Ramos (cell line): ENCODE measurements at regions not wholly inside any gene's neighbourhood (a gene's known extent, or its start where the extent isn't known, plus 50 kb on each side); places are given as distances from the start of the nearest gene placed in this dataset.
"Not testable (repeated sequence)": the region's sequence is repeated elsewhere in the genome, so short reads cannot be mapped to it uniquely, and the experiment has no call there.

Experiments
- in situ Hi-C: fragments of 300-500 bp; cut with MboI; formaldehyde crosslinking; loops from one replicate; pipeline ENCODE4 v1.14.3; 2022; ENCODE audit warnings: low sequenced_read_pairs; ENCODE audit not compliant: unreplicated experiment

DNA sequence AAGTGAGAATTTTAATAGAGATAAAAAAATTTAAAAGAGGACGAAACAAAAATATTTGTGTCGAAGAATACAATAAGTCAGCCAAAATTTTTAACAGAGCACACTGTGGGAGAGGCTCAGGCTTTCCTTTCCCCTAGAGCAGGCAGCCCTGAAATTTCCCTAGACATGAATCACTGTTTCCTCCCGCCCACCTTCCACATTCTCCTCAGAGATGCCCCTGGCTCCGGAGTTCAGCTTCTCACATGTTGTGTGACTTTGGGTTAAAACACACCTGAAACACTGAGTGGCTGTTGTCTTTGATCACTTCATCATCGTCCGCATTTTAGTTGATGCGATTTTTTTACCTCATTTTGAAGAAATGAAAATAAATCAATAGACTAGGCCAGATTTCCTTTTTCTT is 1183.8 kb downstream of the TMEM121 start:
- in situ Hi-C loops = loop anchor here (10.0 kb wide), 1 partner anchor 55 kb away; no protein-coding TSS in a partner anchor

DNA sequence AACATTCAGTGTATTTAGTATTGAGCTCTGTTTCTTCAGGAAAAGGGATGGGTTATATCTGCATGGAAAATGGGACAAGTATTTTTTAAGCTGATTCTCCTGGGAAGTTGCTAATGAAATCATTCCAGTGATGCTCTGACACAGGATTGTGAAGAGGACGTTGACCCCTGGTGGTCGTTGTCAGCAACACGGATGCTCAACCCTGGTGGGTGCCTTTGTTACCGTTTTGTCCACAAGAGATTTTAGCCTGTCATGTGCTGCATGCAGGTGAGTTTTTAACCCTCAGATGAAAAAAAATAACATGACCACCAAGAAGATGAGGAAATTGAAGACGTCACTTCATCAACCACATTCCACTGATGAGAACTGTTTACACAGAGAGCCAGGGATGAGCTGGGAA is 1186.1 kb downstream of the TMEM121 start:
- in situ Hi-C loops = loop anchor here (10.0 kb wide), 1 partner anchor 52 kb away; no protein-coding TSS in a partner anchor

DNA sequence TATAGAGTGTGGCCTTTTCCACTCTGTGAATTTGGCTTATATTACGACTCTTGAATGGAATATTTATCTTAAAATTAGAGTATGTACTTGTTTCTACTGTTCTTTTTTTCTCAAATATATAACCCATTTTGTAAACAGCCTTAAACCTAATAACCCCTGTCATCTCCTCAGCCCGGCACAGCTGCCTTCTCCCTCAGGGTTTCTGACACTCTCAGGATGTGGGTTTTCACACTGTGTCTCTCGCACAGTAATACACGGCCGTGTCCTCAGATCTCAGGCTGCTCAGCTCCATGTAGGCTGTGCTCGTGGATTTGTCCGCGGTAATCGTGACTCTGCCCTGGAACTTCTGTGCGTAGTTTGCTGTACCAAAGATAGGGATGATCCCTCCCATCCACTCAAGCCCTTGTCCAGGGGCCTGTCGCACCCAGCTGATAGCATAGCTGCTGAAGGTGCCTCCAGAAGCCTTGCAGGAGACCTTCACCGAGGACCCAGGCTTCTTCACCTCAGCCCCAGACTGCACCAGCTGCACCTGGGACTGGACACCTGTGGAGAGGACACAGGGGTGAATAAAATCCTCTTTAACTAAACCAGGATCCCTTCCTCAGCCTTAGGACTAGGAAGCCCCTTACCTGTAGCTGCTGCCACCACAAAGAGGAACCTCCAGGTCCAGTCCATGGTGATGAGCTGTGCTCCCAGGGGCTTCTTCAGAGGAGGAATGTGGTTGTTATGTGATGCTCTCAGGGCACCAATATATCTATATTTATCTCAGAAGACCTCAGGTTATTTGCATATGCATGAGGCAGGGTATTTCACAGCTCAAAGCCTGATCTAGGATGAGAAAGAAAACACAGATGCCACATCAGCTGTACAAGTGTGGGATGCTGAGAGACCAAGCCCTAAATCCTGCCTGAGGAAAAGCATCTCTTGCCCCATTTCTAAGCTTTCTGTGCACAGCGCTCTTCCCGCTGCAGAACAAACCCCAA is 1188.4 kb downstream of the TMEM121 start:
- in situ Hi-C loops = loop anchor here (10.0 kb wide), 1 partner anchor 50 kb away; no protein-coding TSS in a partner anchor

DNA sequence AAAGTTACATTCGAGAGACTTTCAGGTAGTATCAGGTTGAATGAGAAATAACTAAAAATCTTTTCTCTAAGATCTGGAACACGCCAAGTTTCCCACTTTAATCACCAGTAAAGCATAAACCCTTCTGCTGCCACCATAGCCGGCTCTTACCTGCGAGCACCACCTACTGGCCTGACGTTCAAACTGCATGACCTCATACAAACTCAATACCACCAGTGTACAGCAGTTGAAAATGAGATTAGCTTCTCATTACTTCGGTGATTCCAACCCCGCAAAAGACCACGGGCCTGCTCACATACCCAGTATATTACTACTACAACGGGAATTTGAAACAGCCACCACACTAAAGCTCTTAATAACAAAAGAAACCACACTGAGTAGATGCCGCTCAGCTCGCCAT is 1191.2 kb downstream of the TMEM121 start:
- in situ Hi-C loops = loop anchor here (10.0 kb wide), 1 partner anchor 47 kb away; no protein-coding TSS in a partner anchor

DNA sequence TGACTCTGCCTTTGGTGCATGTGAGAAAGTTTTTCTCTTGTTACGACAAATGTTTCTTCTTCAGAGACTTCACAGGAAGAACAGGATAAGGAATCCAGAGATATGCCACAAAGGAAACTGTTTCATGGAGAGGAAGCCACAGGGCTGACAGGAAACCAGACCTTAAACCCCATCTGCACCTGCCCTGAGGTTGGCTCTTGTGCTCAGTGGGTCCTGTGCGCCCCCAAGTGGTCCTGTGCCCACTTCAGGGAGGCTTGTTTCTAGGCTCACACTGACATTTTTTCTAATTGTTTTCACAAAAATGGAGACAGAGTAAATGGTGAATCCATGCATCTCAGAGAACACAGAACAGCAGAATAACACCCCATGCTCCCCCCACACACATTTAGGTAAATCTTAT is 1193.5 kb downstream of the TMEM121 start:
- in situ Hi-C loops = loop anchor here (10.0 kb wide), 1 partner anchor 45 kb away; no protein-coding TSS in a partner anchor

DNA sequence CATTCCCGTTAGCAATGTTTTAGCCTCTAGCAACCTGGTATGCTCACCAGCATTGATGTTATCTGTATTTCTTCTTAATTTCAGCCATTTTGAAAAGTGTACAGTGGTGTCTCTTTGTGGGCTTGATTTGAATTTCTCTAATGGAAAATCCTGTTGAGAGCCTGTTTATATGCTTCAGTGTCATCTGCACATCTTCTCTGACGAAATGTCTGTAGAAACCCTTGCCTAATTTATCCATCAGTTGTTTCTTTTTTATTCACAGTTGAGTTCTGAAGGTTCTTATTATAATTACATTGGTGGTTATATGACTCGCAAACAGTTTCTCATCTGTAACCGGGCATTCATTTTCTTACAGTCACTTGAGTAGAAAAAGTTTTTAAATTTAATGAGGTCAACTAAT is 1195.5 kb downstream of the TMEM121 start:
- in situ Hi-C loops = not testable (repeated sequence)

DNA sequence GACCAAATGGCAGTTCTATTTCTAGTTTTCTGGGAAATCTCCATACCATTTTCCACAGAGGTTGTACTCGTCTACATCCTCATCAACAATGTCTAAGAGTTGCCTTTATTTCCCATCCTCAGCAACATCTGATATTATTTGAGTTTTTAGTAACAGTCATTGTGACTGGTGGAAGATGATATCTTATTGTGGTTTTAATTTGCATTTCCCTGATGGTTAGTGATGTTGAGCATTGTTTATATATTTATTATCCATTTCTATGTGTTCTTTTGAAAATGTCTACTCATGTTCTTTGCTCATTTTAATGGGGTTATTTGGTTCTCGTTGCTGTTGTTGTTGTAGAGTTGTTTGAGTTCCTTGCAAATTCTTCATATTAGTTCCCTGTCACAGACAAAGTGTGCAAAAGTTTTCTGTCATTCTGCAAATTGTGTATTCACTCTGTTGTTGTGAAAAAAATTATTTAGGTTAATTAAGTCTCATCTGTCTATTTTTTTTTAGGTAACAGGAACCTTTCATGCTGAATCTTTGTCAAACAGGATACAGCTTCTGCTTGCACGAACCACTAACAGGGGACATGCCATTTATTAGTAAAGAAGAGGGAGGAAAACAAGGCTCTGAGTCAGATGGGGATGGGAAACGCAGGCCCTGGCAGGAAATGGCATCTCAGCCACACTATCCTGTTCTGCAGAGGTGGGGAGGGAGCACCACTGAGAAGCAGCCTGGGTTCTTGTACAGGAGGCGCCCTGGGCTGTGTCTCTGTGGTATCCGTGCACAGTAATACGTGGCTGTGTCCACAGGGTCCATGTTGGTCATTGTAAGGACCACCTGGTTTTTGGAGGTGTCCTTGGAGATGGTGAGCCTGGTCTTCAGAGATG is 1196.7 kb downstream of the TMEM121 start:
- in situ Hi-C loops = not testable (repeated sequence)

DNA sequence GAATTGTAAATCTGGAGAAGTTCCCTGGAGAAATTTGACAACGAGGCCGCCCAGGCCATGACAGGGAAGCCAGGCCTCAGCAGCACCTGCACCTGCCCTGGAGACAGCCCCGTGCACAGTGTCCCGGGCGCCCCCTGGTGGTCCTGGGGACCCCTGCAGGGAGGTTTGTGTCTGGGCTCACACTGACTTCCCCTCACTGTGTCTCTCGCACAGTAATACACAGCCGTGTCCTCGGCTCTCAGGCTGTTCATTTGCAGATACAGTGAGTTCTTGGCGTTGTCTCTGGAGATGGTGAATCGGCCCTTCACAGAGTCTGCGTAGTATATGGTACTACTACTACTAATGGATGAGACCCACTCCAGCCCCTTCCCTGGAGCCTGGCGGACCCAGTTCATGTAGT is 1201.6 kb downstream of the TMEM121 start:
- in situ Hi-C loops = not testable (repeated sequence)

DNA sequence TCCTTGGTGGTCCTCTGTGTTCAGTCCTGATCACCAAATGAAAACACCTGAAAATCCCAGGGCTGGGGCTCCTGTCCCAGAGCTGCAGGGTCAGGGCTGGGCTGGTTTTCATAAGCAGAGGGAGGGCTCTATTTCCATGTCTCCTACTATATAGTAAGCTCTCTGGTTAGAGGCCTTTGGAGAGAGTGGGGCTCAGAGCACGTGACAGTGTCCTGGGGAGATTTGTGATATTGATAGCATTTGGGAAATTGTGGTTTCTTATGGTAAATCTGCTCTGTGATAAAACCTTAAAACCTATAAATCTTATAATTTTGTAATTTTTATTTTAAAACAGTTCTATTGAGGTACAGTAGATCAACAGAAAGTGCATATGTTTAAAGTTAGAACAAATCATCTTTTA is 1202.2 kb downstream of the TMEM121 start:
- in situ Hi-C loops = no loop called here

DNA sequence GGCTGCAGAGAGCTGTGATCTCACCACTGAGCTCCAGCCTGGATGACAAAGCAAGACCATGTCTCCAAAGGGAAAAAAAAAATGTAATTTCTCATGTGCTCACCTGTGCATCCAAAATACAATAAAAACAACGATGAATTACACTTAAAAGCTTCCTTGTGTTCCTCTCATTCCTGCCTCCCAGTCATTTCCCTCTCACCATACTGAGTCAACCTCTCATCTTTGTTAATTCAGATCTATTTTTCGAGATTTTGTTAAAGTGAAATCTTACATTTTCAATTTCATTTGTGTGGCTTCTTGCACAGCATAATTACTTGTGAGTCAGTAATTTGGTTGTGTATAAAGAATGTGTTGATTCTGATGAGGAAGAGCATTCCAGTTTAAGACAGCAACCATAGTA is 1203.2 kb downstream of the TMEM121 start:
- in situ Hi-C loops = no loop called here

DNA sequence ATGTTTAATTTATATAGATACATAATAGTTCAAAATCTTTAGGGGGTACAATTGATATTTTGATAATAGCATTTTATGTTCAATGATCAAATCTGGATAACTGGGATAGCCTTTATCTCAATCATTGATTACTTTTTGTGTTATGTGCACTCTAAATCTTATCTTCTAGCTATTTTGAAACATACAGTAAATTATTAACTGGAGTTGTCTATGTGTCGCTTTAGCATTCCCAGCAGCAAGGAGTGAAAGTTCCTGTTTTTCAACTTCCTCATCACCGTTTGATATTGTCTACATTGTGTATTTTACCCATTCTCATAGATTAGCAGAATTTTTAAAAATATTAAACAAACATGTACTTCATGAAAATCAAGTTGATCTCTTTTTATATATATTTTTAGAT is 1207.4 kb downstream of the TMEM121 start:
- in situ Hi-C loops = no loop called here

DNA sequence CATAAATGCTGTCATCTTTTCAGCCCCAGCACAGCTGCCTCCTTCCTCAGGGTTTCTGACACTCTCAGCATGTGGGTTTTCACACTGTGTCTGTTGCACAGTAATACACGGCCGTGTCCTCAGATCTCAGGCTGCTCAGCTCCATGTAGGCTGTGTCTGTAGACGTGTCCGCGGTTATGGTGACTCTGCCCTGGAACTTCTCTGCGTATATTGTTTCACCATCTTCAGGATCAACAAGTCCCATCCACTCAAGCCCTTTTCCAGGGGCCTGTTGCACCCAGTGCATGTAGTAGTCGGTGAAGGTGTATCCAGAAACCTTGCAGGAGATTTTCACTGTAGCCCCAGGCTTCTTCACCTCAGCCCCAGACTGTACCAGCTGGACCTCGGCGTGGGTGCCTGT is 1210.6 kb downstream of the TMEM121 start:
- in situ Hi-C loops = no loop called here

DNA sequence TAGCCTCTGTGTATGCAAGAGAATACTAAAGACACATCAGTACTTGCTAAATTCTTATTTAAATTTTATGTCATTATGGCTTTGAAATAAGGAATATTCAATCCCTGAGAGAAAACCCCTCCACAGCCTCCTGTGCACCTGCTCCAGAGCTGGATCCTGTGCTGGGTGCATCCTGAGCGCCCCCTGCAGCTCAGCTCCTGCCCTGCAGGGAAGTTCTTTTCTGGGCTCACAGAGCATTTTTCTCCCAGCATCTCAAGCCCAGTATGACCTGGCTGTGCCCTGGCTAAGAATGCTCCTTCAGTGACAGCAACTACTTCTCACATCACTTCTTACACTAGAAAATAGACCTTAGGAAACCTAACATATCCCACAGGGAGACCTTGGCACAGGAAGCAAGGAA is 1211.7 kb downstream of the TMEM121 start:
- in situ Hi-C loops = no loop called here

DNA sequence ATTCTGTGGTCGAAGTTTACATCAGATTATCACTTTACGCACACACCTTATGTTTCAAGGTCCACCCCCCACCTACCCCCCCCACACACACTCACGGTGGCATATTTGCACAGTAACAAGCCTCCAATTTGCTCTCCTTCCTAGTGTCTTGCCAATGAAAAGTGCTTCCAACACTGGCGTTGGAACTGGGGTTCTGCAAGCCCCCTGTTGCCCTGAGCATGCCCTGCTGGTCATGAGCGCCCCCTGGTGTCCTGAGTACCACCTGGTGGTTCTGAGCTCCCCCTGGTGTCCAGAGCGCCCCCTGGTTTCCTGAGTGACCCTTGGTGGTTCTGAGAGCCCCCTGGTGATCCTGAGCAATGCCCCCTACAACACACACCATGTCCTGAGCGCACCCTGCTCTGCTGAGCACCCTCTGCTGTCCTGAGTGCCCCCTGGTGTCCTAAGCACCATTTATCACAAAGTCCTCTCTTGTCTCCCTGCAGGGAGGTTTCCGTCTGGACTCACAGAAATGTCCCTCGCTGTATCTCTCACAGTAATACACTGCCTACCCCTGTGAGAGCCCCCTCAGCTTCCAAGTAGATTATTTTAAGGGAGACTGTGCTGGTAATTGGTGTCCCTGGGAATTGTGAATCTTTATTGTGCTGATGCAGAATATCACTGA is 1212.3 kb downstream of the TMEM121 start:
- in situ Hi-C loops = not testable (repeated sequence)

DNA sequence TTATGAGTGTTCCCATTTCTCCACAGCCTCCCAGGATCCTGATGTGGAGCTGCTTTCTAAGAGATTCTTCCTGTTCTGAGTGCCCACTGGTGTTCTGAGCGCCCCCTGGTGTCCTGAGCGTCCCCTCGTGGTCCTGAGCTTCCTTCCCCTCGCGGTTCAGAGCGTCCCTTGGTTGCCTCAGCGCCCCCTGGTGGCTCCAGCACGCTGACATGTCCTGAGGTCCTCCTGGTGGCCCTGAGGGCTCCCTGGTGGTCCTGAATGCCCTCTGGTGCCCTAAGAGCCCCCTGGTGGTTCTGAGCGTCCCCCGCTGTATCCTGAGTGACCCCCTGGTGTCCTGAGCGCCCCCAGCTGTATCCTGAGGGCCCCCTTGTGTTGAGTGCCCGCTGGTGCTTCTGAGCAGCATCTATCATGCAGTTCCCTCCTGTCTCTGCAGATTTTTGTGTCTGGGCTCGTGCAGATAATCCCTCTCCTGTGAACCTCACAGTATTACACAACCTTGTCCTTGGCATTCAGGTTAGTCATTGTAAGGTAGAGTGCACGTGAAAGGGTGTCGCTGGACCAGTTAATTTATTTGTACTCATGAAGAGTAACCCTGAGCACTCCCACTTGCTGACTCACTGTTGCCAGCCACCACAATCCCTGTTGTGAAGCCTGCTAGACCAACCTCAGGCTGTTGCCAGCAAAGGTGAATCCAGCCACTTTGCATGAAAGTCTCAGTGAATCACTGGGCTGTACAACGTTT is 1214.9 kb downstream of the TMEM121 start:
- in situ Hi-C loops = not testable (repeated sequence)

DNA sequence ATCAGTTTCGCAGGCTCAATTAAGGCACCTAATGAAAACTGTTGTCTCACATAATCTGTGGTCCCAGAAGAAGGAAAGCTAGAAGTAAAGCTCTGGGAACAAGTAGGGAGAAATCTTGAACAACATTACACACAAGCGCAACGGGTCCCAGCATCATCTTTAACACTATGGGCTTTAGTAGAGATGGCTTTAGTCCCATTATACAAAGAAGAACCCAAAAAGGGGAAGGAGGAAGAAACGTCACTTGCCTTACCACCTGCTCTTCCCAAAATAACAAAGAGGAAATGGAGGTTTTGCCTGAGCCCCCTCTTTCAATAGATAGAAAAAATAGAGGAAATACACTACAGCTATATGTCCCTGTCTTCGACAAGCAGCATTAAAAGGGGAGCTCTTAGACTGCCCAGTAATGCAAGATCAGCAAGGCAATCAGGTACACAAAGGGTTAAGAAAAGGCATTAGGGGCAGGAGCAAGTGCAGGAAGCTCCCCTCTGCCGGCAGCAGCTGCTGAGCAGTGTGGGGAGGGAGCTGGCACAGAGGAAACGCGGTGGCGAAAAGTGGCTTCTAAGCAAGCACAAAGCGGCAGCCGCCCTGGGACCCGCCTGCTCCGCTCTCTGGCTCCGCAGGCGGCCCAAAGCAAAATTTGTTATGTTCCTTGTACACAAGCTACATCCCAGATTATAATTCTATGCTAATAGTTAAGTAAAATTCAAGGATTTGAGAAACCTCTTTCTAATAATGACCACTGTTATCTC is 1218.8 kb downstream of the TMEM121 start:
- in situ Hi-C loops = not testable (repeated sequence)

DNA sequence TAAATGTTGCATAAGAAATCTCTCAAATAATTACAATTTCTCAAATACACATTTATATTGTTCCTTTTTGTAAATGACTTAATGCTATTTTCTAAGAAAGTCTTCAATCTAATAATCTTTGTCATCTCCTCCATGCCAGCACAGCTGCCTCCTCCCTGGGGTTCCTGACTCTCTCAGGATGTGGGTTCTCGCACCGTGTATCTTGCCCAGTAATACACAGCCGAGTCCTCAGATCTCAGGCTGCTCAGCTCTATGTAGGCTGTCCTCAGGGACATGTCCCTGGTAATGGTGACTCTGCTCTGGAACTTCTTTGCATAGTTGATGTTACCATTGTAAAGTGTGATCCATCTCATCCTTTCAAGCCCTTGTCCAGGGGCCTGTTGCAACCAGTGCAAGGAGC is 1223.7 kb downstream of the TMEM121 start:
- in situ Hi-C loops = not testable (repeated sequence)

DNA sequence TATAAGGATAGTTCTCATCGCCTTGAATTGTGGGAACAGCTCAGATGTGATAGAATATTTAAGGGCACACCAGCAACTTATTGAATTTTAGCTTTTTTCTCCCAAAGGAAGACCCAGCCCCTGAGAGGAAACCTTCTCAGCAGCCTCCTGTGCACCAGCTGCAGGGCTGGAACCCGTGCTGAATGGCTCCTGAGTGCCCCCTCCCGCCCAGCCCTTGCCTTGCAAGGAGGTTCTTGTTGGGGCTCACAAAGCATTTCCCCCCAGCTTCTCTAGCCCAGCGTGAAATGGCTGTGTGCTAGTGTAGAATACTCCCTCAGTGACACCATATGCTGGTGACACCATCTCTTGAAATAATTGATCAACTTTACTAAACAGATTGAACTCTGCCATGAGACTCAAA is 1227.4 kb downstream of the TMEM121 start:
- in situ Hi-C loops = not testable (repeated sequence)

DNA sequence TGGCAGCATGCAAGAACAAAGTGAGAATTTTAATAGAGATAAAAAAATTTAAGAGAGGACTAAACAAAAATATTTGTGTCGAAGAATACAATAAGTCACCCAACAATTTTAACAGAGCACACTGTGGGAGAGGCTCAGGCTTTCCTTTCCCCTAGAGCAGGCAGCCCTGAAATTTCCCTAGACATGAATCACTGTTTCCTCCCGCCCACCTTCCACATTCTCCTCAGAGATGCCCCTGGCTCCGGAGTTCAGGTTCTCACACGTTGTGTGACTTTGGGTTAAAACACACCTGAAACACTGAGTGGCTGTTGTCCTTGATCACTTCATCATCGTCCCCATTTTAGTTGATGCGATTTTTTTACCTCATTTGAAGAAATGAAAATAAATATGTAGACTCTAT is 1231.1 kb downstream of the TMEM121 start:
- in situ Hi-C loops = not testable (repeated sequence)
